HEK293 (cell line): ENCODE measurements at regions not wholly inside any gene's neighbourhood (a gene's known extent, or its start where the extent isn't known, plus 50 kb on each side); places are given as distances from the start of the nearest gene placed in this dataset.

Source experiments
- CTCF ChIA-PET: fragments of 350-600 bp; formaldehyde crosslinking; extraction: SDS; loops from one replicate; lab custom pipeline; 2021; ENCODE audit warnings: antibody characterized with exemption; lab: Yijun Ruan, JAX
- POLR2A ChIA-PET: fragments of 300-600 bp; formaldehyde crosslinking; extraction: SDS; loops from one replicate; lab custom pipeline; 2020; ENCODE audit warnings: antibody characterized with exemption, inconsistent platforms; lab: Yijun Ruan, JAX
- H3K27ac ChIP-seq: fragments of 200-500 bp; sonication (Bioruptor generic); 2 replicates; pipeline ENCODE4 v1.5.1; 2014; ENCODE audit warnings: low read depth, low read length, control low read depth, inconsistent platforms; ENCODE audit errors: extremely low read depth
- H3K36me3 ChIP-seq, 2 experiments: fragments of 200-500 bp in 1 of 2; sonication (Bioruptor generic) in 1 of 2; 1 replicate in 1 of 2; 2 replicates in 1 of 2; pipeline ENCODE4 v1.5.1; 2014 to 2017; ENCODE audit warnings: inconsistent platforms in 2 of 2, low read length in 2 of 2; ENCODE audit not compliant: control insufficient read depth in 2 of 2, insufficient read depth in 1 of 2
- H3K4me1 ChIP-seq: fragments of 200-500 bp; sonication (Bioruptor generic); 2 replicates; pipeline ENCODE4 v1.5.1; 2014; ENCODE audit warnings: mild to moderate bottlenecking, low read length, inconsistent platforms; ENCODE audit not compliant: control insufficient read depth, insufficient read depth
- H3K4me3 ChIP-seq: 2 replicates; pipeline ENCODE4 v1.5.1; 2011; ENCODE audit warnings: low read depth, mild to moderate bottlenecking, control low read depth, low read length, moderate library complexity
- H3K9me3 ChIP-seq: fragments of 200-500 bp; sonication (Bioruptor generic); 2 replicates; pipeline ENCODE4 v1.5.1; 2014; ENCODE audit warnings: low read depth, low read length, inconsistent platforms; ENCODE audit not compliant: control insufficient read depth, insufficient read depth
- AEBP2 ChIP-seq: fragments of 450-650 bp; formaldehyde crosslinking; IDR thresholded peaks from 2 replicates; pipeline ENCODE4 v1.5.1; 2016; ENCODE audit warnings: missing biosample characterization, missing genetic modification characterization, borderline replicate concordance
- BCL11A ChIP-seq: fragments of 450-650 bp; formaldehyde crosslinking; IDR thresholded peaks from 2 replicates; pipeline ENCODE4 v1.5.1; 2016; ENCODE audit warnings: low read depth, missing biosample characterization, missing genetic modification characterization
- BCL11B ChIP-seq: fragments of 450-650 bp; formaldehyde crosslinking; IDR thresholded peaks from 2 replicates; pipeline ENCODE4 v1.5.1; 2016; ENCODE audit warnings: low read depth, missing biosample characterization, missing genetic modification characterization
- HOXD13 ChIP-seq: sonication (generic); formaldehyde crosslinking; IDR thresholded peaks from 2 replicates; pipeline ENCODE4 v1.8.0; 2022; ENCODE audit warnings: missing genetic modification reagents, borderline replicate concordance
- KLF7 ChIP-seq: fragments of 450-650 bp; formaldehyde crosslinking; IDR thresholded peaks from 2 replicates; pipeline ENCODE4 v1.5.1; 2016; ENCODE audit warnings: missing biosample characterization, missing genetic modification characterization, borderline replicate concordance
- PRDM1 ChIP-seq: fragments of 450-650 bp; formaldehyde crosslinking; IDR thresholded peaks from 2 replicates; pipeline ENCODE4; 2016; ENCODE audit warnings: missing biosample characterization, missing genetic modification characterization
- SCRT1 ChIP-seq: fragments of 450-650 bp; formaldehyde crosslinking; IDR thresholded peaks from 2 replicates; pipeline ENCODE4 v1.5.1; 2016; ENCODE audit warnings: missing biosample characterization, missing genetic modification characterization, borderline replicate concordance
- SP2 ChIP-seq: fragments of 450-650 bp; formaldehyde crosslinking; IDR thresholded peaks from 2 replicates; pipeline ENCODE4 v1.5.1; 2016; ENCODE audit warnings: missing biosample characterization, missing genetic modification characterization
- ZFHX2 ChIP-seq: fragments of 450-650 bp; formaldehyde crosslinking; conservative IDR thresholded peaks from 2 replicates; pipeline ENCODE4 v1.5.1; 2016; ENCODE audit warnings: missing biosample characterization, missing genetic modification characterization
- ZNF10 ChIP-seq: fragments of 450-650 bp; formaldehyde crosslinking; IDR thresholded peaks from 2 replicates; pipeline ENCODE4 v1.5.1; 2017; ENCODE audit warnings: missing biosample characterization, missing genetic modification characterization
- ZNF214 ChIP-seq: fragments of 450-650 bp; formaldehyde crosslinking; IDR thresholded peaks from 2 replicates; pipeline ENCODE4 v1.5.1; 2017; ENCODE audit warnings: missing biosample characterization, mild to moderate bottlenecking, missing genetic modification characterization, borderline replicate concordance
- ZNF221 ChIP-seq: fragments of 450-650 bp; formaldehyde crosslinking; IDR thresholded peaks from 2 replicates; pipeline ENCODE4 v1.5.1; 2017; ENCODE audit warnings: missing biosample characterization, missing genetic modification characterization, borderline replicate concordance
- ZNF354C ChIP-seq: fragments of 450-650 bp; formaldehyde crosslinking; IDR thresholded peaks from 2 replicates; pipeline ENCODE4 v1.5.1; 2016; ENCODE audit warnings: missing biosample characterization, missing genetic modification characterization, low read depth, borderline replicate concordance
- ZNF449 ChIP-seq: fragments of 450-650 bp; formaldehyde crosslinking; IDR thresholded peaks from 2 replicates; pipeline ENCODE4 v1.5.1; 2017; ENCODE audit warnings: missing biosample characterization, mild to moderate bottlenecking, missing genetic modification characterization, moderate library complexity
- ZNF501 ChIP-seq: fragments of 450-650 bp; formaldehyde crosslinking; IDR thresholded peaks from 2 replicates; pipeline ENCODE4 v1.5.1; 2016; ENCODE audit warnings: missing biosample characterization, missing genetic modification characterization
- ZNF544 ChIP-seq: fragments of 450-650 bp; formaldehyde crosslinking; IDR thresholded peaks from 2 replicates; pipeline ENCODE4 v1.5.0; 2017; ENCODE audit warnings: missing biosample characterization, missing genetic modification characterization
- ZNF600 ChIP-seq: fragments of 450-650 bp; formaldehyde crosslinking; IDR thresholded peaks from 2 replicates; pipeline ENCODE4 v1.5.1; 2016; ENCODE audit warnings: missing biosample characterization, missing genetic modification characterization
- ZNF621 ChIP-seq: fragments of 450-650 bp; formaldehyde crosslinking; IDR thresholded peaks from 2 replicates; pipeline ENCODE4 v1.5.1; 2017; ENCODE audit warnings: missing biosample characterization, missing genetic modification characterization
- ZNF670 ChIP-seq: fragments of 450-650 bp; formaldehyde crosslinking; IDR thresholded peaks from 2 replicates; pipeline ENCODE4 v1.5.1; 2016; ENCODE audit warnings: missing biosample characterization, missing genetic modification characterization, low read depth
- ZNF792 ChIP-seq: fragments of 450-650 bp; formaldehyde crosslinking; IDR thresholded peaks from 2 replicates; pipeline ENCODE4 v1.5.1; 2016; ENCODE audit warnings: missing biosample characterization, missing genetic modification characterization
- ZXDB ChIP-seq: fragments of 450-650 bp; formaldehyde crosslinking; IDR thresholded peaks from 2 replicates; pipeline ENCODE4 v1.5.1; 2016; ENCODE audit warnings: missing biosample characterization, missing genetic modification characterization
- TF ChIP-seq, protein P1 (sequence below): fragments of 450-650 bp; formaldehyde crosslinking; IDR thresholded peaks from 2 replicates; pipeline ENCODE4 v1.5.1; 2016; ENCODE audit warnings: missing biosample characterization, missing genetic modification characterization
- TF ChIP-seq, protein P2 (sequence below): fragments of 450-650 bp; formaldehyde crosslinking; IDR thresholded peaks from 2 replicates; pipeline ENCODE4 v1.5.1; 2016; ENCODE audit warnings: missing biosample characterization, missing genetic modification characterization

GRCh38 chr4:124952601-124953000 is 240.1 kb upstream of the ANKRD50 start:
- no peaks in the 10 kb centered on the region for H3K9me3 ChIP-seq
- no peaks in the 10 kb centered on the region for H3K36me3 ChIP-seq
- no peaks in the 10 kb centered on the region for H3K4me1 ChIP-seq
- H3K27ac ChIP-seq: no peak overlapping the region
- H3K4me3 ChIP-seq: no peak overlapping the region
- ChIA-PET POLR2A (no interaction called here), CTCF (no interaction called here)
- TF ChIP-seq ZNF544 (no peak), ZNF449 (no peak), AEBP2 (tag by site-specific recombination) (no peak), ZXDB (no peak), ZNF600 (tag by site-specific recombination) (no peak), SP2 (tag by site-specific recombination) (no peak), HOXD13 (CRISPR knock-in tag) (no peak), ZNF792 (tag by site-specific recombination) (no peak), BCL11A (tag by site-specific recombination) (no peak), ZNF621 (tag by site-specific recombination) (no peak), ZNF670 (tag by site-specific recombination) (no peak), KLF7 (tag by site-specific recombination) (no peak)

DNA sequence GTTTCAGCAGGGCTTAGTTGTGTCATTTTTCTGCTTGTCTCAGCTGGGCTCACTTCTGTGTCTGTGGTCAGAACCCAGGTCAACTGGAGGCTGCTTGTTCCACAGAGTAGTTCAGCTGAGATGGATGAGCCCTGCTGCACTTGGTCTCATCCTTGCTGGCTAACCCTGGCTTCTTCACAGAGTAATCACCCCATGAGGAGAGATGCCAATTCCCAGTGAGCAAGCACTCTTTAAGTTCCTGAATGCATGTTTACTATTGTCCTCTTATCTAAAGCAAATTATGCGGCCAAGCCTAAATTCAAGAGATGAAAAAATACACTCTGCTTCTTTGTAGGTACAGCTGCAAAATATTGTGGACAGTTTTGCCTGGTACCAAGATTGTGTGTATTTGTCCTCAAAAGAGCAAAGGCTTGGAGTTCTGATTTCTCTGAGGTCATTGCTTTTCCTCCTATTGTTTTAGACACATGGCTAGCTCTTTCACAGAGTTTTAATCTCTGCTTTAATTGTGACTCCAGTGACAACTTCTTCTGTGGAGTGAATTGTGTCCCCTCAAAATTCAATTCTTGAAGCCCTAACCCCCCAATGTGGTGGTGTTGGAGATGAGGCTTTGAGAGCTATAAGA is 236.6 kb upstream of the ANKRD50 start:
- no peak for TF ChIP-seq ZNF214 (tag by site-specific recombination)
- TF ChIP-seq, protein P1, sequence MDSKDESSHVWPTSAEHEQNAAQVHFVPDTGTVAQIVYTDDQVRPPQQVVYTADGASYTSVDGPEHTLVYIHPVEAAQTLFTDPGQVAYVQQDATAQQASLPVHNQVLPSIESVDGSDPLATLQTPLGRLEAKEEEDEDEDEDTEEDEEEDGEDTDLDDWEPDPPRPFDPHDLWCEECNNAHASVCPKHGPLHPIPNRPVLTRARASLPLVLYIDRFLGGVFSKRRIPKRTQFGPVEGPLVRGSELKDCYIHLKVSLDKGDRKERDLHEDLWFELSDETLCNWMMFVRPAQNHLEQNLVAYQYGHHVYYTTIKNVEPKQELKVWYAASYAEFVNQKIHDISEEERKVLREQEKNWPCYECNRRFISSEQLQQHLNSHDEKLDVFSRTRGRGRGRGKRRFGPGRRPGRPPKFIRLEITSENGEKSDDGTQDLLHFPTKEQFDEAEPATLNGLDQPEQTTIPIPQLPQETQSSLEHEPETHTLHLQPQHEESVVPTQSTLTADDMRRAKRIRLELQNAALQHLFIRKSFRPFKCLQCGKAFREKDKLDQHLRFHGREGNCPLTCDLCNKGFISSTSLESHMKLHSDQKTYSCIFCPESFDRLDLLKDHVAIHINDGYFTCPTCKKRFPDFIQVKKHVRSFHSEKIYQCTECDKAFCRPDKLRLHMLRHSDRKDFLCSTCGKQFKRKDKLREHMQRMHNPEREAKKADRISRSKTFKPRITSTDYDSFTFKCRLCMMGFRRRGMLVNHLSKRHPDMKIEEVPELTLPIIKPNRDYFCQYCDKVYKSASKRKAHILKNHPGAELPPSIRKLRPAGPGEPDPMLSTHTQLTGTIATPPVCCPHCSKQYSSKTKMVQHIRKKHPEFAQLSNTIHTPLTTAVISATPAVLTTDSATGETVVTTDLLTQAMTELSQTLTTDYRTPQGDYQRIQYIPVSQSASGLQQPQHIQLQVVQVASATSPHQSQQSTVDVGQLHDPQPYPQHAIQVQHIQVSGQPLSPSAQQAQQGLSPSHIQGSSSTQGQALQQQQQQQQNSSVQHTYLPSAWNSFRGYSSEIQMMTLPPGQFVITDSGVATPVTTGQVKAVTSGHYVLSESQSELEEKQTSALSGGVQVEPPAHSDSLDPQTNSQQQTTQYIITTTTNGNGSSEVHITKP (tag by site-specific recombination): peak; percentile 46; the same call in 1 of the 2 replicates
- H3K9me3 ChIP-seq: no peaks in the 10 kb centered on the region
- H3K27ac ChIP-seq: no peak overlapping the region
- ChIA-PET CTCF (no interaction called here), POLR2A (no interaction called here)
- no peaks in the 10 kb centered on the region for H3K36me3 ChIP-seq
- no peak overlapping the region for H3K4me3 ChIP-seq
- H3K4me1 ChIP-seq: no peaks in the 10 kb centered on the region

- Histone ChIP-seq H3K36me3 (no peaks in the 10 kb centered on the region), H3K9me3 (no peaks in the 10 kb centered on the region), H3K4me3 (no peak overlapping the region), H3K4me1 (no peaks in the 10 kb centered on the region), H3K27ac (no peak overlapping the region)
- CTCF ChIA-PET: no interaction called here
- POLR2A ChIA-PET: no interaction called here
- TF ChIP-seq SCRT1 (tag by site-specific recombination) (no peak), ZNF354C (tag by site-specific recombination) (no peak), ZNF501 (no peak), ZNF221 (tag by site-specific recombination) (no peak), BCL11A (tag by site-specific recombination) (no peak), PRDM1 (tag by site-specific recombination) (no peak), ZFHX2 (tag by site-specific recombination) (no peak), BCL11B (tag by site-specific recombination) (no peak), ZNF10 (no peak)
- TF ChIP-seq, protein P2, sequence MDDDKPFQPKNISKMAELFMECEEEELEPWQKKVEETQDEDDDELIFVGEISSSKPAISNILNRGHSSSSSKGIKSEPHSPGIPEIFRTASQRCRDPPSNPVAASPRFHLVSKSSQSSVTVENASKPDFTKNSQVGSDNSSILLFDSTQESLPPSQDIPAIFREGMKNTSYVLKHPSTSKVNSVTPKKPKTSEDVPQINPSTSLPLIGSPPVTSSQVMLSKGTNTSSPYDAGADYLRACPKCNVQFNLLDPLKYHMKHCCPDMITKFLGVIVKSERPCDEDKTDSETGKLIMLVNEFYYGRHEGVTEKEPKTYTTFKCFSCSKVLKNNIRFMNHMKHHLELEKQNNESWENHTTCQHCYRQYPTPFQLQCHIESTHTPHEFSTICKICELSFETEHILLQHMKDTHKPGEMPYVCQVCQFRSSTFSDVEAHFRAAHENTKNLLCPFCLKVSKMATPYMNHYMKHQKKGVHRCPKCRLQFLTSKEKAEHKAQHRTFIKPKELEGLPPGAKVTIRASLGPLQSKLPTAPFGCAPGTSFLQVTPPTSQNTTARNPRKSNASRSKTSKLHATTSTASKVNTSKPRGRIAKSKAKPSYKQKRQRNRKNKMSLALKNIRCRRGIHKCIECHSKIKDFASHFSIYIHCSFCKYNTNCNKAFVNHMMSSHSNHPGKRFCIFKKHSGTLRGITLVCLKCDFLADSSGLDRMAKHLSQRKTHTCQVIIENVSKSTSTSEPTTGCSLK (tag by site-specific recombination): no peak
Observed at GRCh38 chr4:124947622-124948265, 235.2 kb upstream of the ANKRD50 start.
